Gastroesophageal sphincter (tissue), 4 donors: ENCODE measurements at regions not wholly inside any gene's neighbourhood (a gene's known extent, or its start where the extent isn't known, plus 50 kb on each side); places are given as distances from the start of the nearest gene placed in this dataset.

Source experiments
- ATAC-seq: fragments of 150-250 bp; one replicate; pipeline ENCODE4 v1.9.1; 2016; ENCODE audit warnings: mild to moderate bottlenecking, moderate library complexity
- H3K27ac ChIP-seq, 4 donors: fragments of 200-600 bp; sonication (generic) in 3 of 4; 1 replicate in 3 of 4; 2 replicates in 1 of 4; pipeline ENCODE4 v1.5.1; 2016 to 2019
- H3K27me3 ChIP-seq: fragments of 200-600 bp; sonication (generic); one replicate; pipeline ENCODE4 v1.5.1; 2019
- H3K36me3 ChIP-seq, 2 donors: fragments of 200-600 bp; sonication (generic); one replicate each; pipeline ENCODE4 v1.5.1; 2019; ENCODE audit warnings: control low read depth in 1 of 2
- H3K4me1 ChIP-seq, 3 donors: fragments of 200-600 bp; sonication (generic); 1 replicate in 2 of 3; 2 replicates in 1 of 3; pipeline ENCODE4 v1.5.1; 2016 to 2019; ENCODE audit warnings: control low read depth in 2 of 3
- H3K4me3 ChIP-seq, 2 donors: fragments of 200-600 bp; sonication (generic); one replicate each; pipeline ENCODE4 v1.5.1; 2019; ENCODE audit warnings: mild to moderate bottlenecking in 1 of 2, moderate library complexity in 1 of 2
- H3K9me3 ChIP-seq, 3 donors: fragments of 200-600 bp; sonication (generic); one replicate each; pipeline ENCODE4 v1.5.1; 2017 to 2019; ENCODE audit warnings: control low read depth in 2 of 3
- EP300 ChIP-seq: sonication (generic); formaldehyde crosslinking; IDR thresholded peaks from one replicate; pipeline ENCODE4 v1.6.1; 2017; ENCODE audit warnings: antibody characterized with exemption, mild to moderate bottlenecking
- POLR2A ChIP-seq, 2 donors: fragments of 450-650 bp; IDR thresholded peaks; one replicate each; pipeline ENCODE4 v1.6.1; 2017; ENCODE audit warnings: antibody characterized with exemption in 2 of 2, mild to moderate bottlenecking in 2 of 2, moderate library complexity in 1 of 2
- POLR2AphosphoS5 ChIP-seq: sonication (generic); formaldehyde crosslinking; IDR thresholded peaks from one replicate; pipeline ENCODE4 v1.6.1; 2017; ENCODE audit warnings: antibody characterized with exemption
- WGBS, 2 donors: methylation state at CpG; one replicate each; pipeline ENCODE4 v1.1.5; 2018; ENCODE audit warnings: low coverage in 1 of 2; 5-methylcytosine and 5-hydroxymethylcytosine counted together
- TF ChIP-seq, protein P1 (sequence below), 4 experiments: fragments of 200-600 bp in 2 of 4; fragments of 450-650 bp in 2 of 4; sonication (generic) in 1 of 4; IDR thresholded peaks; one replicate each; pipeline ENCODE4 v1.5.1; 2017 to 2019; ENCODE audit warnings: antibody characterized with exemption in 4 of 4, mild to moderate bottlenecking in 2 of 4, moderate library complexity in 2 of 4

DNA sequence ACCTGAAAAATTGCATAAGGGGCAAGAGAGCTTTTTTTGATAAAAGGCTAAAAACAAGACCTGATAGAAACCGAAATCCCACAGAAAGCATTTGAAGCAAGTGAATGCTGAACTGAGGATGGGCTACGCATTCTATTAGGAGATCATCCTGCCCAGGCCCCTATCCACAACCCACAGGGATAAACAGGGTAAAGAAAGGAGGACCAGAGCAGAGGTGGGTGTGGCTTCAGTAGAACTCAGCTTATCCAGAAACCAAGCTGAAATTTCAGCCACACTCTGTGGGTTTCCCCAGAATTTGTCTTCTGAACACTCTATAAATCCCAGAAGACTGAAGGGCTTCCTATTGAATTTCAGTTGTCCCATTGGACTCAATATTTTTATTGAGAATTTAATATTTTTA is 195.1 kb downstream of the ETS1 start:
- Histone ChIP-seq H3K4me1 (no peaks in the 10 kb centered on the region), H3K9me3 (no peaks in the 10 kb centered on the region), H3K27me3 (no peaks in the 10 kb centered on the region), H3K36me3 (no peaks in the 10 kb centered on the region), H3K27ac (no peak overlapping the region), H3K4me3 (no peak overlapping the region)
- no peak for ATAC-seq
- TF ChIP-seq EP300 (no peak), POLR2A (IDR thresholded peaks at IDR 0.05) (no peak), POLR2AphosphoS5 (no peak)
- TF ChIP-seq, protein P1, sequence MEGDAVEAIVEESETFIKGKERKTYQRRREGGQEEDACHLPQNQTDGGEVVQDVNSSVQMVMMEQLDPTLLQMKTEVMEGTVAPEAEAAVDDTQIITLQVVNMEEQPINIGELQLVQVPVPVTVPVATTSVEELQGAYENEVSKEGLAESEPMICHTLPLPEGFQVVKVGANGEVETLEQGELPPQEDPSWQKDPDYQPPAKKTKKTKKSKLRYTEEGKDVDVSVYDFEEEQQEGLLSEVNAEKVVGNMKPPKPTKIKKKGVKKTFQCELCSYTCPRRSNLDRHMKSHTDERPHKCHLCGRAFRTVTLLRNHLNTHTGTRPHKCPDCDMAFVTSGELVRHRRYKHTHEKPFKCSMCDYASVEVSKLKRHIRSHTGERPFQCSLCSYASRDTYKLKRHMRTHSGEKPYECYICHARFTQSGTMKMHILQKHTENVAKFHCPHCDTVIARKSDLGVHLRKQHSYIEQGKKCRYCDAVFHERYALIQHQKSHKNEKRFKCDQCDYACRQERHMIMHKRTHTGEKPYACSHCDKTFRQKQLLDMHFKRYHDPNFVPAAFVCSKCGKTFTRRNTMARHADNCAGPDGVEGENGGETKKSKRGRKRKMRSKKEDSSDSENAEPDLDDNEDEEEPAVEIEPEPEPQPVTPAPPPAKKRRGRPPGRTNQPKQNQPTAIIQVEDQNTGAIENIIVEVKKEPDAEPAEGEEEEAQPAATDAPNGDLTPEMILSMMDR (IDR thresholded peaks at IDR 0.05), result no peak
- WGBS, 2 donors, result 67 to 87% methylated on average over 1 to 2 of the region's 2 CpGs

DNA sequence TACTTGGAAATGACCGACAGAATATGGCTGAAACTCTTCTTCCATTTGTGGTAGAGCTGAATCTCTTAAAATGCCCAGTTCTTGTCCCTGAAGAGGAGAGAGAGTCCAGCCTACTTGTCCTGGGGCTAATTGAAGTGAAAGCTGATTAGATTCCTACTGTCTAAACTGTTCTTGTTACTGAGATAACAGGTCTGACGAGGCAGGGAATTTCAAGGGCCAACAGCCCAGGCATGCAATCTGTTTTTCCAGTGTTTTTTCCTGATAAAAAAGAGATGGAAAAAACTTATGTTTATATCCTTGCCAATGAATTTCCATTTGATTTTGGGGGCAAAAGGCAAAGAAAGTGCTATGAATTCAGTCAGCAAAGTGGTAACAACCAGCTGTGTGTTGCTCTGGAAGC is 195.5 kb downstream of the ETS1 start:
- ATAC-seq, result no peak
- no peaks in the 10 kb centered on the region for H3K36me3 ChIP-seq
- WGBS, 2 donors, result 60 to 80% methylated on average over 2 of the region's 2 CpGs
- H3K27me3 ChIP-seq, result no peaks in the 10 kb centered on the region
- H3K4me1 ChIP-seq, result no peaks in the 10 kb centered on the region
- no peak for TF ChIP-seq EP300
- TF ChIP-seq, protein P1 (IDR thresholded peaks at IDR 0.05), result no peak
- TF ChIP-seq POLR2A (IDR thresholded peaks at IDR 0.05), result no peak
- no peak for TF ChIP-seq POLR2AphosphoS5
- H3K9me3 ChIP-seq, result no peaks in the 10 kb centered on the region
- no peak overlapping the region for H3K4me3 ChIP-seq
- H3K27ac ChIP-seq, result no peak overlapping the region

DNA sequence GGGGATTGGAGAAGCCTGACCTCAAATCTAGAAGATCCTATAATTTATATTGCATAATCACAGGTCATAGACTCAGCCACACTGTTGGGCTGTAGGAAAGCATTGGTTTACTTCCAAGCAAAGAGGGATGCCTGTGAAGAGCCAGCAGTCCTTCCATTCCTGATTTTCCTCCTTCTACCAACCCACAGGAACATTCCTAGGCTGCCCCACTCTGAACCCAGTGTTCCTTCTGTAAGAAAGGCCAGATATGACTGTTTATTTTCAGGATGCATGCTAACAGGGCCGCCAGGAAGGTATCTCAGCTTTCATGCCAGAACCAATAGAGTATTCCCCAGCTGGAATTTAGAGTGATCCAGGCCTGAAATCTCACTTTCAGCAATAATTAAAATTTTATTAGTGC is 197.1 kb downstream of the ETS1 start:
- no peaks in the 10 kb centered on the region for H3K9me3 ChIP-seq
- WGBS, 2 donors, result 86 to 92% methylated on average over 1 of the region's 1 CpG
- no peaks in the 10 kb centered on the region for H3K27me3 ChIP-seq
- no peak overlapping the region for H3K27ac ChIP-seq
- ATAC-seq, result no peak
- H3K4me1 ChIP-seq, result no peaks in the 10 kb centered on the region
- no peaks in the 10 kb centered on the region for H3K36me3 ChIP-seq
- TF ChIP-seq, protein P1 (IDR thresholded peaks at IDR 0.05), result no peak
- TF ChIP-seq POLR2A (IDR thresholded peaks at IDR 0.05) (no peak), EP300 (no peak), POLR2AphosphoS5 (no peak)
- no peak overlapping the region for H3K4me3 ChIP-seq

DNA sequence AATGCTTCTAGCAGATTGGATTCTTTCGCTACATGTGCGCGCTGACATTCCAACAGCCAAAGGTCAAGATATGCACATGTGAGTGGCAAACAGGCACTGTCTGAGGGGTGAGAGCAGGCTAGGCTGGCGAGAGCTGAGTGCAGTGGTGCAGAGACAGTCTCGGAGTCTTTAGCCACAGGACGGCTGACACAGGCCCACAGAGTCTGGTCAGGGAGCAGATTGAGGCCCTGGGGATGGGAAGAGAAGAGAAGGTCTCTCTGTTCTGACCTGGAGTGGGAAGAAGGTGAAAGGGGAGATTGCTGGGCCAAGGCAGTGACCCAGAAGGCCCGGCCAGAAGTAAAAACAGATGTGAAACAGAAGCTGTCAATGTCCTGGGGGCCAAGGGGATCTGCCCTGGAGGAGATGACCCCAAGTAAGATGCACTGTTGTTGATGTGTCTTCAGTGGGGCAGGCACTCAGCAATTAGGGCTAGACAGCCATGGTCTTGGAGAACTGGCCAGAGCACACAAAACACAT is 197.8 kb downstream of the ETS1 start:
- no peak for ATAC-seq
- no peaks in the 10 kb centered on the region for H3K4me1 ChIP-seq
- no peaks in the 10 kb centered on the region for H3K27me3 ChIP-seq
- H3K27ac ChIP-seq, result no peak overlapping the region
- H3K4me3 ChIP-seq, result no peak overlapping the region
- H3K36me3 ChIP-seq, result no peaks in the 10 kb centered on the region
- 93% methylated on average over 7 of the region's 7 CpGs; no CpG with 5 or more reads in 1 of the 2 donors for WGBS, 2 donors
- TF ChIP-seq POLR2AphosphoS5, result no peak
- TF ChIP-seq, protein P1 (IDR thresholded peaks at IDR 0.05), result no peak
- TF ChIP-seq EP300, result no peak
- TF ChIP-seq POLR2A (IDR thresholded peaks at IDR 0.05), result no peak
- H3K9me3 ChIP-seq, result no peaks in the 10 kb centered on the region

DNA sequence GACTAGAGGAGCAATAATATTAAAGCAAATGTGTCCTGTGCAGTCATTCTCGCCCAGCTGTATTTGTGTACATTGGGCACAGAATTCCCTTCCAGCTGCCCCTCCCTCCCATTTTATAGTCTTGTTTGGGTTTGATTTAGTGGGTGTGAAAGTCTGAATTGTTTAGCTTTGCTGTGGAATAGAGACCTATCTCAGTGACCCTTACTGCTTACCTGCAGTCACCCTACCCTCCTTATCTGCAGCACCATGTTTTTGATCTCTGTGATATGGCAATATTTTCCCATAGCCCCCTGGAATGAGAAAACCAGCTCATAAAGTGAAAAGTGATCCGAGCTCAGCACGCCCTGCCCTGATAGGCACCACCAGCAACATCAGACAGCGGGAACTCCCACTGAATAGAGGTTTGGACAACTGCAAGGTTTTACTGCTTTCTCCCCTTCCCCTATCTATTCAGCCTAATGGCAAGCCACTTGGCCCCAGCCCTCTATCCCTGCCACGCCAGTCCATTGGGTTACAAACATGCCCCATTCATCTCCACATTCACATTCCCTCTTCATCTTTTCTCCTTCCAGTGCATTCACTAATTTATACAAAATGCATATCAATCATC is 199.0 kb downstream of the ETS1 start:
- Histone ChIP-seq H3K9me3 (no peaks in the 10 kb centered on the region), H3K27ac (no peak overlapping the region), H3K36me3 (no peaks in the 10 kb centered on the region), H3K4me3 (no peak overlapping the region), H3K4me1 (no peaks in the 10 kb centered on the region), H3K27me3 (no peaks in the 10 kb centered on the region)
- WGBS, 2 donors, result 91 to 100% methylated on average over 4 to 5 of the region's 5 CpGs
- TF ChIP-seq, protein P1 (IDR thresholded peaks at IDR 0.05), result no peak
- TF ChIP-seq POLR2A (IDR thresholded peaks at IDR 0.05) (no peak), POLR2AphosphoS5 (no peak), EP300 (no peak)
- no peak for ATAC-seq
